ENCODE measurements at regions not wholly inside any gene's neighbourhood (a gene's known extent, or its start where the extent isn't known, plus 50 kb on each side); places are given as distances from the start of the nearest gene placed in this dataset.

DNA sequence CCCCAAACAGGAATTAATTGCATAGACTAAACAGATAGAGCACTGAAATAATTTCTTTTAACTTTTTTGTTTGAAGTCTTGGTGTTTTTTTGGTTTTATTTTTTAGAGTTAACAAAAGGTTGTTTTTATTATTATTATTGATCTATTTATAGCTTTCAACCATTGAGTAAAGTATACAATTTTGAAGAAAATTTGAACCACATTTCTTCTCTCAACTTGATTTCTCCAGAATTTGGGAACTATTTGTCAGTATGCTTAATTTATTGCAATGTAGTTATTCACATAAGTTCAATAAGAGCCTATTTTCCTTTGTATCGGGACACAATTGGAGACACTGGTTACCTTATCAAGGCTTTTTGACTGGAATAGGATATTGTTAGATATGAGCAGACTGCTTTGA lies 1045.6 kb upstream of the PCDH9 start:
- TF ChIP-seq, protein P1, sequence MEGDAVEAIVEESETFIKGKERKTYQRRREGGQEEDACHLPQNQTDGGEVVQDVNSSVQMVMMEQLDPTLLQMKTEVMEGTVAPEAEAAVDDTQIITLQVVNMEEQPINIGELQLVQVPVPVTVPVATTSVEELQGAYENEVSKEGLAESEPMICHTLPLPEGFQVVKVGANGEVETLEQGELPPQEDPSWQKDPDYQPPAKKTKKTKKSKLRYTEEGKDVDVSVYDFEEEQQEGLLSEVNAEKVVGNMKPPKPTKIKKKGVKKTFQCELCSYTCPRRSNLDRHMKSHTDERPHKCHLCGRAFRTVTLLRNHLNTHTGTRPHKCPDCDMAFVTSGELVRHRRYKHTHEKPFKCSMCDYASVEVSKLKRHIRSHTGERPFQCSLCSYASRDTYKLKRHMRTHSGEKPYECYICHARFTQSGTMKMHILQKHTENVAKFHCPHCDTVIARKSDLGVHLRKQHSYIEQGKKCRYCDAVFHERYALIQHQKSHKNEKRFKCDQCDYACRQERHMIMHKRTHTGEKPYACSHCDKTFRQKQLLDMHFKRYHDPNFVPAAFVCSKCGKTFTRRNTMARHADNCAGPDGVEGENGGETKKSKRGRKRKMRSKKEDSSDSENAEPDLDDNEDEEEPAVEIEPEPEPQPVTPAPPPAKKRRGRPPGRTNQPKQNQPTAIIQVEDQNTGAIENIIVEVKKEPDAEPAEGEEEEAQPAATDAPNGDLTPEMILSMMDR (IDR thresholded peaks at IDR 0.05; ENCODE audit: low read depth, low read length), result no peak
- no peak for TF ChIP-seq EZH2phosphoT487 (IDR thresholded peaks at IDR 0.05; ENCODE audit: low read depth)
